Fibroblast of peridontal ligament (primary cell): ENCODE measurements at regions not wholly inside any gene's neighbourhood (a gene's known extent, or its start where the extent isn't known, plus 50 kb on each side); places are given as distances from the start of the nearest gene placed in this dataset.
"Not testable (repeated sequence)": the region's sequence is repeated elsewhere in the genome, so short reads cannot be mapped to it uniquely, and the experiment has no call there.

Experiments
- DNase-seq: peaks from one replicate; pipeline ENCODE4 v3.0.0-alpha.2; 2010; ENCODE audit errors: extremely low read depth

- DNase-seq, result no peak
Measured at GRCh38 chr3:135393898-135394525, 571.5 kb upstream of the PPP2R3A start.

- DNase-seq, result no peak
Measured at GRCh38 chr3:135412475-135412874, 553.1 kb upstream of the PPP2R3A start.

- no peak for DNase-seq
Measured at GRCh38 chr3:135416182-135416581, 549.3 kb upstream of the PPP2R3A start.

GRCh38 chr3:135419155-135419554 lies 546.4 kb upstream of the PPP2R3A start:
- no peak for DNase-seq

GRCh38 chr3:135426508-135426907 lies 539.0 kb upstream of the PPP2R3A start:
- DNase-seq, result no peak

GRCh38 chr3:135432402-135432801 lies 533.1 kb upstream of the PPP2R3A start:
- no peak for DNase-seq

GRCh38 chr3:135438889-135439597 lies 526.5 kb upstream of the PPP2R3A start:
- not testable (repeated sequence) for DNase-seq

- not testable (repeated sequence) for DNase-seq
Measured at GRCh38 chr3:135439632-135440031, 525.9 kb upstream of the PPP2R3A start.

GRCh38 chr3:135440233-135440632 lies 525.3 kb upstream of the PPP2R3A start:
- no peak for DNase-seq

GRCh38 chr3:135440746-135441145 lies 524.8 kb upstream of the PPP2R3A start:
- no peak for DNase-seq

GRCh38 chr3:135444058-135444457 lies 521.5 kb upstream of the PPP2R3A start:
- DNase-seq, result no peak

- DNase-seq, result no peak
Measured at GRCh38 chr3:135447483-135447882, 518.0 kb upstream of the PPP2R3A start.

- DNase-seq, result no peak
Measured at GRCh38 chr3:135448520-135448919, 517.0 kb upstream of the PPP2R3A start.

GRCh38 chr3:135449046-135449445 lies 516.5 kb upstream of the PPP2R3A start:
- DNase-seq, result no peak

- no peak for DNase-seq
Measured at GRCh38 chr3:135451037-135451785, 514.3 kb upstream of the PPP2R3A start.

GRCh38 chr3:135452881-135453280 lies 512.6 kb upstream of the PPP2R3A start:
- no peak for DNase-seq

GRCh38 chr3:135453326-135453725 lies 512.2 kb upstream of the PPP2R3A start:
- DNase-seq, result no peak

- no peak for DNase-seq
Measured at GRCh38 chr3:135454890-135455289, 510.6 kb upstream of the PPP2R3A start.

GRCh38 chr3:135456108-135456790 lies 509.3 kb upstream of the PPP2R3A start:
- no peak for DNase-seq

- no peak for DNase-seq
Measured at GRCh38 chr3:135458541-135459322, 506.8 kb upstream of the PPP2R3A start.

- no peak for DNase-seq
Measured at GRCh38 chr3:135460273-135460672, 505.3 kb upstream of the PPP2R3A start.
